Loucy (cell line): ENCODE measurements at regions not wholly inside any gene's neighbourhood (a gene's known extent, or its start where the extent isn't known, plus 50 kb on each side); places are given as distances from the start of the nearest gene placed in this dataset.

ENCODE experiments used
- CTCF ChIP-seq: fragments of 200-600 bp; sonication (generic); conservative IDR thresholded peaks from 2 replicates; pipeline ENCODE4 v1.5.1; 2014; ENCODE audit warnings: mild to moderate bottlenecking, antibody characterized with exemption, low read length
- EZH2phosphoT487 ChIP-seq: fragments of 200-600 bp; IDR thresholded peaks from 2 replicates; pipeline ENCODE4 v1.6.1; 2018; ENCODE audit warnings: antibody characterized with exemption, mild to moderate bottlenecking, moderate library complexity, borderline replicate concordance

- TF ChIP-seq CTCF = no peak
- no peak for TF ChIP-seq EZH2phosphoT487
These were observed 286.9 kb upstream of the ATP10B start for GRCh38 chr5:161138751-161139455.
